ENCODE measurements at regions not wholly inside any gene's neighbourhood (a gene's known extent, or its start where the extent isn't known, plus 50 kb on each side); places are given as distances from the start of the nearest gene placed in this dataset.

DNA sequence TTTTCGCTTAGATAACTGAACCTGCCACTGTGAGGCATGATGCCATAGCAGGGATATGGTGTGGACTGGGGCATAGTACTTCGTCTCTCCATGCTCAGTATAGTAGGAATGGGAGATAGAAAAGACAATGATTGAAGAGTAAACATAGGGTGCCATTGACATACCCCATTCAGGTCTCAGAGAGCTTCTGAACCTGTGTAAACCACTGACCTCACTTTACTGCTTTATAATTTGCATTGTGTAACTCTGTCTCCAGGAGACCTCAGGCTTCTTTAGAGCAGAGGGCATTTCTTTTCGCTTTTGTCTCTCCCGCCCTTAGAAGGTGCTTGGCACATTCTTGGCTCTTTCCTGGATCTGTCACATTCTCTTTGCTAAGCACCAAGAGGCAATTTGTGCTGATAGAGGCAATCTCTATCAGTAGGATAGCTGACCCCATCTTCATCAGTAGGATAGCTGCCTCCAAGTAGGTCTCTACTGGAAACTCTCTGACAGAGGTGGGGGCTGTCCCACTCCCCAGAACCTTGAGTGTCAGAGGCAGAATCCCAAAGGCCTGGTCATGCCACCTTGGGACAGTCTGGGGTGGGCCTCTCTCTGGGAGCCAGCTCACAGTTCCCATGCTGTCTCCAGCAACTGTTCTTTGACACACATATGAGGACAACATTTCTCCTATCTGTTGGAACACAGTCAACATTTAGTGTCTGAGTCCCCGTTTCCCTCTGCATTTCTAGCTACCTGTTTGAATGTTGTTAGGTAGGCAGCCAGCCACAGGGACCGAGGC is 181.9 kb downstream of the UTP18 start (continued):
- no peak for TF ChIP-seq STAT3 (IDR thresholded peaks at IDR 0.05; ENCODE audit: low read depth, low read length)

DNA sequence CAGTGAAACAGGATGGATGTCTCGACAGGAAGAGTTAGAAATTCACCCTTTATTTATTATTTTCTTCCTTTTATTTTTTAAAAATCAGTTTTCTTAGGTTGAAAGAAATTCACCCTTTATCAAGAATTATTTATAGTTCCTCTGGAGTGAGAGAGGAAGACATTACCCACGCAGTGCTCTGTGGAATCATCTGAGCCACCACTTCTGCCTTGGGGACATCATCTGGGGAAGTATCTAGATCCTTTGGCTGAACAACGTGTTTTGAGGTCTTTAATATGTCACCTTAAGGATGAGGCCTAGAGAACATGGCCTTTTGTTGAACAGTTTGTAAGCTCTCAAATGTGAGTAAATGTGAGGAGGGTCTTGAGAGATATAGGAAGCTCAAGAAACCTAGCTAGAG is 183.3 kb downstream of the UTP18 start:
- no peak overlapping the region for H2AFZ ChIP-seq (ENCODE audit: control insufficient read depth, low read depth, low read length)
- H3K79me2 ChIP-seq (ENCODE audit: control insufficient read depth, insufficient read depth, low read length) = no peaks in the 10 kb centered on the region
- ChIA-PET RAD21 (ENCODE audit: unreplicated experiment) (no interaction called here), SMC1A (ENCODE audit: uncharacterized antibody, unreplicated experiment) (no interaction called here), POLR2A (interaction anchor here (1.1 kb wide), 1 partner anchor 12 kb away, joined by 4 read pairs; no protein-coding TSS in a partner anchor), CTCF (interaction anchor here (2.1 kb wide), 1 partner anchor 8 kb away, joined by 5 read pairs; no protein-coding TSS in a partner anchor)
- no peaks in the 10 kb centered on the region for H3K36me3 ChIP-seq (ENCODE audit: control insufficient read depth in 2 of 2, insufficient read depth in 2 of 2, low read length in 1 of 2)
- no peaks in the 10 kb centered on the region for H4K20me1 ChIP-seq (ENCODE audit: control insufficient read depth, insufficient read depth)
- H3K4me2 ChIP-seq (ENCODE audit: control insufficient read depth, insufficient read depth) = no peak overlapping the region
- no peaks in the 10 kb centered on the region for H3K4me1 ChIP-seq (ENCODE audit: control insufficient read depth, insufficient read depth, low read length)
- TF ChIP-seq CEBPB (IDR thresholded peaks at IDR 0.05; ENCODE audit: borderline replicate concordance in 1 of 2, low read depth in 2 of 2, low read length in 2 of 2) = no peak
- TF ChIP-seq STAT1 (conservative IDR thresholded peaks at IDR 0.05) = no peak
- TF ChIP-seq HDAC6 (IDR thresholded peaks at IDR 0.05; ENCODE audit: unreplicated experiment) = no peak
- TF ChIP-seq SMARCA5 (IDR thresholded peaks at IDR 0.05) = no peak
- TF ChIP-seq NR2C2 (IDR thresholded peaks at IDR 0.05; ENCODE audit: borderline replicate concordance, control insufficient read depth, insufficient read length, low read depth) = no peak
- no peak for TF ChIP-seq SMAD1 (IDR thresholded peaks at IDR 0.05; ENCODE audit: low read depth, partially characterized antibody)
- no peak for TF ChIP-seq LARP7 (IDR thresholded peaks at IDR 0.05)
- TF ChIP-seq, protein P1, sequence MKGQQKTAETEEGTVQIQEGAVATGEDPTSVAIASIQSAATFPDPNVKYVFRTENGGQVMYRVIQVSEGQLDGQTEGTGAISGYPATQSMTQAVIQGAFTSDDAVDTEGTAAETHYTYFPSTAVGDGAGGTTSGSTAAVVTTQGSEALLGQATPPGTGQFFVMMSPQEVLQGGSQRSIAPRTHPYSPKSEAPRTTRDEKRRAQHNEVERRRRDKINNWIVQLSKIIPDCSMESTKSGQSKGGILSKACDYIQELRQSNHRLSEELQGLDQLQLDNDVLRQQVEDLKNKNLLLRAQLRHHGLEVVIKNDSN (IDR thresholded peaks at IDR 0.05; ENCODE audit: borderline replicate concordance, extremely low read length, insufficient read depth, low read depth, low read length) = no peak
- TF ChIP-seq PAX5 (IDR thresholded peaks at IDR 0.05; ENCODE audit: borderline replicate concordance, low read depth, low read length) = no peak
- TF ChIP-seq RELA (IDR thresholded peaks at IDR 0.05; ENCODE audit: borderline replicate concordance, partially characterized antibody) = no peak
- no peak for TF ChIP-seq SUZ12 (IDR thresholded peaks at IDR 0.05; ENCODE audit: unreplicated experiment)
- TF ChIP-seq RELB (IDR thresholded peaks at IDR 0.05; ENCODE audit: low read depth) = no peak
- no peak for TF ChIP-seq MTA3 (IDR thresholded peaks at IDR 0.05; ENCODE audit: borderline replicate concordance, low read length)
- in situ Hi-C loops (cut with MboI) (no loop called here), intact Hi-C loops (cut with micrococcal nuclease; ENCODE audit: unreplicated experiment) (no loop called here)
- H3K27me3 ChIP-seq (replicated peaks in 1 of 2; ENCODE audit: control insufficient read depth in 2 of 2, insufficient read depth in 2 of 2, low read length in 1 of 2) = peaks cover 0 to 2% of the 10 kb centered on the region in 2 experiments; a peak in 1 of 4 replicates
- FAIRE-seq = no peak
- ATAC-seq = no peak
- H3K27ac ChIP-seq (ENCODE audit: control insufficient read depth, insufficient read depth) = no peak overlapping the region
- BruUV-seq (replicated peaks) = no TSS peak
- 0% methylated on average over 3 of the region's 3 CpGs for WGBS (ENCODE audit: insufficient coverage, insufficient replicate concordance, low lambda C conversion rate, missing lambda C conversion rate)
- no peaks in the 10 kb centered on the region for H3K9me3 ChIP-seq (replicated peaks; ENCODE audit: control insufficient read depth, insufficient read depth, low read length)
- H3K4me3 ChIP-seq = no peak overlapping the region
- no peak for DNase-seq (ENCODE audit: low read depth, low spot score)
- no peak overlapping the region for H3K9ac ChIP-seq (ENCODE audit: control insufficient read depth, insufficient read depth, low read length)

Data from GM12878 (cell line).